GM18508 (cell line): ENCODE measurements at regions not wholly inside any gene's neighbourhood (a gene's known extent, or its start where the extent isn't known, plus 50 kb on each side); places are given as distances from the start of the nearest gene placed in this dataset.

Experiments used
- ATAC-seq: cut with Tn5 transposase; IDR thresholded peaks from one replicate; pipeline ENCODE4 v1.9.1; 2021; ENCODE audit warnings: moderate number of reproducible peaks; ENCODE audit not compliant: insufficient read depth, unreplicated experiment

- no peak for ATAC-seq
Observed at GRCh38 chr2:157203651-157204050, 53.9 kb upstream of the GALNT5 start.

- ATAC-seq: no peak
Observed at GRCh38 chr2:157204401-157204800, 53.1 kb upstream of the GALNT5 start.

- ATAC-seq: no peak
Observed at GRCh38 chr2:157206916-157207315, 50.6 kb upstream of the GALNT5 start.
